ENCODE measurements at regions not wholly inside any gene's neighbourhood (a gene's known extent, or its start where the extent isn't known, plus 50 kb on each side); places are given as distances from the start of the nearest gene placed in this dataset.

GRCh38 chr12:82124711-82125380 lies 233.3 kb downstream of the CCDC59 start:
- TF ChIP-seq RAD21 (CRISPR knock-in tag; conservative IDR thresholded peaks at IDR 0.05 in 1 of 2, IDR thresholded peaks at IDR 0.05 in 1 of 2) (no peak), FOXA1 (IDR thresholded peaks at IDR 0.05; ENCODE audit: borderline replicate concordance) (no peak), CHD1 (IDR thresholded peaks at IDR 0.05; ENCODE audit: low read length) (no peak)

Measured in K562 (cell line).